PC-3 (cell line): ENCODE measurements at regions not wholly inside any gene's neighbourhood (a gene's known extent, or its start where the extent isn't known, plus 50 kb on each side); places are given as distances from the start of the nearest gene placed in this dataset.

Experiments used
- CTCF ChIP-seq: fragments of 300-600 bp; sonication (generic); conservative IDR thresholded peaks from 2 replicates; pipeline ENCODE4 v1.5.1; 2017; ENCODE audit warnings: antibody characterized with exemption, low read depth, mild to moderate bottlenecking, low read length
- EZH2 ChIP-seq: fragments of 300-600 bp; sonication (generic); IDR thresholded peaks from one replicate; pipeline ENCODE4 v1.6.1; 2017; ENCODE audit warnings: antibody characterized with exemption, mild to moderate bottlenecking, low read length; ENCODE audit not compliant: unreplicated experiment

DNA sequence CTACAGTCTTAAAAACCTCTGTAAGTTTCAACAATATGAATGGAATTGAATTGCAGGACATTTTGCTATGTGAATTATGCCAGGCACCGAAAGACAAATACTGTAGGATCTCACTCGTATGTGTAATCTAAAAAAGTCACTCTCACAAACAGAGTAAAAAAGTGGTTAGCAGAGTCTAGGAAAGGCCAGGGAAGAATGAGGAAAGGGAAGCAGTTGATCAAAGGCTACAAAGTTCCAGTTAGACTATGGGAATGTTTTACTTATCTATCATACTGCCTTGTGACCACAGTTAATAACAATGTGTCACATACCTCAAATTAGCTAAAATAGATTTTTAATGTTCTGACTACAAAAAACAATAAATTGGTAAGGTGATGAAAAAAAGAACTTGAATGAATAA lies 565.4 kb upstream of the BRINP3 start:
- TF ChIP-seq CTCF (no peak), EZH2 (no peak)
